ENCODE measurements at regions not wholly inside any gene's neighbourhood (a gene's known extent, or its start where the extent isn't known, plus 50 kb on each side); places are given as distances from the start of the nearest gene placed in this dataset.
"Not testable (repeated sequence)": the region's sequence is repeated elsewhere in the genome, so short reads cannot be mapped to it uniquely, and the experiment has no call there.

- TF ChIP-seq CTCF (conservative IDR thresholded peaks at IDR 0.05; ENCODE audit: low read length): no peak
- DNase-seq (ENCODE audit: low read depth): no peak
Measured at GRCh38 chrX:118271775-118272174, 74.1 kb upstream of the WDR44 start.

GRCh38 chrX:118272242-118272641 lies 73.7 kb upstream of the WDR44 start:
- no peak for TF ChIP-seq CTCF (conservative IDR thresholded peaks at IDR 0.05; ENCODE audit: low read length)
- no peak overlapping the region for H3K4me3 ChIP-seq (ENCODE audit: low read length)
- DNase-seq (ENCODE audit: low read depth): peak; percentile 0

More at GRCh38 chrX:118271775-118272174, 74.1 kb upstream of the WDR44 start:
- H3K4me3 ChIP-seq (ENCODE audit: low read length): no peak overlapping the region

- no peak for TF ChIP-seq CTCF (conservative IDR thresholded peaks at IDR 0.05; ENCODE audit: low read length)
- no peak for DNase-seq (ENCODE audit: low read depth)
- no peak overlapping the region for H3K4me3 ChIP-seq (ENCODE audit: low read length)
Measured at GRCh38 chrX:118286066-118286762, 59.7 kb upstream of the WDR44 start.

- DNase-seq (ENCODE audit: low read depth); H3K4me3 ChIP-seq (ENCODE audit: low read length): not testable (repeated sequence)
Measured at GRCh38 chrX:118295818-118296217, 50.1 kb upstream of the WDR44 start.
